HG03442 (cell line): ENCODE measurements at regions not wholly inside any gene's neighbourhood (a gene's known extent, or its start where the extent isn't known, plus 50 kb on each side); places are given as distances from the start of the nearest gene placed in this dataset.

Experiments
- ATAC-seq: cut with Tn5 transposase; IDR thresholded peaks from one replicate; pipeline ENCODE4 v1.9.1; 2021; ENCODE audit warnings: mild to moderate bottlenecking, moderate library complexity; ENCODE audit not compliant: unreplicated experiment

DNA sequence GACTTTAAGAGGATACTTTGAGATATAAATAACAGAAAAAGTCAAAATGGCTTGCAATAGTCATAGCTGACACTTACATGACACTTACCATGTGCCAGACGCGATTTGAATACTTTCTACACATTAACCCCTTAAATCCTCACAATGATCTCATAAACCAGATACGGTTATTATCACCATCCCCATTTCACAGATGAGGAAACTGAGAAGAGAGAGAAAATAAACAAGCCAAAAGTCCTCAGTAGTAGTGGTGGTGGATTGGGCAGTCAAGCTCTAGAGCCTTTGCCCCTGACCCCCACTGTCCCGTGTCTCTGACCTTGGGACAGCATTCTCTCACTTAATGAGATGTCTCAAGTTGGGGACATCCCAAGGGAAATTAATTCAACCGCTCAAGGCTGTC, 105.2 kb upstream of the TAF1B start:
- ATAC-seq = no peak

GRCh38 chr2:9738535-9739496, 104.5 kb upstream of the TAF1B start:
- no peak for ATAC-seq

DNA sequence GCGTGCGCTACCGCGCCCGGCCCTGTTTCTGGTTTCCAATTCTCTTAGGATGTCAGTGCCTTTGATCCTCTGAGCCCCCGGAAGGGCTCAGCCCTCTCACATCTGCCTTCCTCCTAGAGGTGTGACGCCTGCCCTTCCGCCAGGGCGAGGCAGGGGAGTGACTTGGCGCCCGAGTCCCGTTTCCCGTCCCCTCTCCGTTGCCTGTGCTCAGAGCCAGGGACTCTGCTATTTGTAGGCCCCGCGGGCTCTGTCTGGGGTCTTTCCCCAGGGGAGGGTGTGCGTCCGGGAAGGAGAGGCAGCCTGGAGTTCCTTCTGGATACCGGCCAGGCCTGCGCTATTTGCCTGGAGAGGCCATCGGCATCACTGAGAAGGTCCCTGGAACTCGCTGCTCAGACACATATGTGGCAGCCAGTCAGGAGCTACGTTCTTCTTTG, 103.7 kb upstream of the TAF1B start:
- no peak for ATAC-seq

DNA sequence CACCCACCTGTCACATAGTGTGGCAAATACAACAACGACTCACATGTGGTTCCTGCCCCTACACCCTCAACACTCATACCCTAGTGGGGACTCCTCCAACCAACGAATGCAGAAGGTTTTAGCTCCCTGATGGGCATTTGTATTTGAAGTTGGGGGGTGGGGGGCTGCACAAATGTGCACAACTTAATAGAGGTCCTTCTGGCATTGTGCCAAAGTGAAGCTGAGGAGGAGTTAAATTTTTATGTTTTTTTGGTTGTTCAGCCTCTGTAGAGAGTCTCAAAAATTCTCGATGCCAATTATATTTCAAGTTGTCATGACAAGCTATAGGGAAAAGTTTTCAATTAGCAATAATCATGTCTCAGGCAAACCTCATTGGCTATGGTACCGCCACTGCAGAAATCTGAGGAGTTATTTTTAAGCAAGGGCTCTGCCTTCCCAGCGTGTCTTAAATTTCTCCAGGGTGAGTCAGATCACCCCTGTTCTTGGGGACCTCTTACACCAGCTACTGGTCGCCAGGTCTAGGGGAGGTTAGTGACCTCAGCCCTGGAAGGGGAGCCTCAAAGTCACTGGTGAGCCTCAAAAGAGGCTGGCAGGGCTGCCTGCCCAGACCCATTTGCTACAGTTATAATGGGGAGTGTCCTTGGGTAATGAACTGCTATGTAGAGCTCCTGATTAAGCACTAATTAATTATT, 102.7 kb upstream of the TAF1B start:
- no peak for ATAC-seq

DNA sequence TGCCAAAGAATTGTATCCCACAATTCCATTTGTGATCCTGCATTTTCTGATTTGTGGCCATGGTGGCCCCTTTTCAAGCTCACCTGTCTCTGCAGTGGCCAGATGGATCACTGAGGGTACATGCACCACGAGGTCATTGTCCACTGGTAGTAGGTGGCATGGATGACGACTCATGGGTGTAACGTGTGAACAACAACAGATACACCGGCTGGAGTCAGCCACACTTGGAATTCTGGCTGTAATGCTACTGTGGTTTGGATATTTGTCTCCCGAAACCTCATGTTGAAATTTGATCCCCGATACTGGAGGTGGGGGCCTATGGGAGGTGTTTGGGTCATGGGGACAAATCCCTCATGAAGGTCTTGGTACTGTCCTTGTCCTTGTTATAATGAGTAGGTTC, 102.2 kb upstream of the TAF1B start:
- no peak for ATAC-seq

DNA sequence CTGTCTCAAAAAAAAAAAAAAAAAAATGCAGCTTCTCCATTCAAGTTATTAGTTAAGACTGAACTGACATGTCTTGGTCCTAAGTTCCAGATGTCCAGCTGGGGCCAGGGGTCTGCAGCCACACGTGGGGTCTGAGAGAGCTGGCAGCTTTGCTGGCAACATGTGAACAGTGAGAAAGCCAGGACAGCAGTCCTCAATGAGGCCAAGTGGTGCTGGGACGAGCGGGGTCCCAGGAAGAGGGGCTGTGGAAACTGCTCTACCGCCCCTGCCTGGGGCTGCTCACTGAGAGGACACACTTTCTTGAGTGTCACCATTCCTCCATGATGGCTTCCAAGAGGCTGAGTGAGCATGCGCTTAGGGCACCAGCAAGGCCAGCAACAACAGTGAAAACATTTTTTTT, 100.7 kb upstream of the TAF1B start:
- no peak for ATAC-seq

DNA sequence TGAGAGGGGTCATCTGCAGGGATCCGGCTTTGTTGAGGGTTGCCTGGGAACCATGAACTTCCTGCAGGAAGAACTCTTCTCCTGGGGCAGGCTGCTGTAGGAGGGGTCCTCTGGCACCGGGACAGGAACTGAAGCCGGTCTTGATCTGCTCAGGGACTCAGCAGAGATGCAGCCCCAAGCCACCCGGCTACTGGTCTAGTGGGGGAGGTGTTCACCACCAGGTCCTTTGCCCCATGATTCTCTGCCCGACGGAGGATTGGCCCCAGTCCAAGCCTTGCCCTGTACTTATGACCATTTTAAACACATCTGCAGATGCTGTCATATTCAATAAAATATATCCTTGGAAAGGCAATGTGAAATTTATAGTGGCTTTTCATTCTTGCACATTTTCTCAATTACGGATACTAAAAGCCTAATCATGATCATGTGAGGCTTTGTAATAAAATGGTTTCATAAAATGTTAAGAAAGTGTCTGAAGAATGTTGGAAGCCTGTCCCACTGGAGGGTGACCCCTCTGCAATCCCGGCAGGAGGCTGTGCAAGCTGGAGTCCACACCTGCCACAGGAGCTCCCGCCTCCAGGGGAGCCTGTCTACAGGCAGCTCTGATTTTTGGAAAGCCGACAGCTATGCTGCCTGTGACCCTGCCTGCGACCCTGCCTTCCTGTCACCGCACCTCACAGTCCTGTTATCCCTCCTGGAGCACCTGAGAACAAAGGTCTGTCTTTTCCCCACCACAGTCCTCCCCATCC, 98.8 kb upstream of the TAF1B start:
- no peak for ATAC-seq

GRCh38 chr2:9745153-9745899, 97.9 kb upstream of the TAF1B start:
- ATAC-seq = no peak

DNA sequence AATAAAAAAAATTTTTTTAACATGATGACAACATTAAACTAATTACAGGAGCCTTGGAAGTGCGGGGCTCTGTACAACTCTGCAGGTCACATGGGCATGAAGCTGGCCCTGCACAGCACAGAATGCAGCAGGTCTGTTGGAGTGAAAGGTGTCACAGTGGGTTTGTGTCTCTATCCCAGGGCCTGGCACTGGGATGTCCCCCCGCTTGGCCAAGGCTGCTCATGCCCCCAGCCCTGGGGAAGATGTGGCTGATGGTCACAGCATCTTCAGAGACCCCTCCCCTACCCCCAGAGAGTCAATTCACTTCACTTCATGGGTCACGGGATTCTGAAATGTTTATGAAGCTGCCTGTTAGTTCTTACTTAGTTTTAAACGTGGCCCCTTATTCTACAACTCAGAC, 95.9 kb upstream of the TAF1B start:
- no peak for ATAC-seq

- no peak for ATAC-seq
These were observed 94.7 kb upstream of the TAF1B start for GRCh38 chr2:9748577-9748976.

- no peak for ATAC-seq
These were observed 93.6 kb upstream of the TAF1B start for GRCh38 chr2:9749546-9750223.

DNA sequence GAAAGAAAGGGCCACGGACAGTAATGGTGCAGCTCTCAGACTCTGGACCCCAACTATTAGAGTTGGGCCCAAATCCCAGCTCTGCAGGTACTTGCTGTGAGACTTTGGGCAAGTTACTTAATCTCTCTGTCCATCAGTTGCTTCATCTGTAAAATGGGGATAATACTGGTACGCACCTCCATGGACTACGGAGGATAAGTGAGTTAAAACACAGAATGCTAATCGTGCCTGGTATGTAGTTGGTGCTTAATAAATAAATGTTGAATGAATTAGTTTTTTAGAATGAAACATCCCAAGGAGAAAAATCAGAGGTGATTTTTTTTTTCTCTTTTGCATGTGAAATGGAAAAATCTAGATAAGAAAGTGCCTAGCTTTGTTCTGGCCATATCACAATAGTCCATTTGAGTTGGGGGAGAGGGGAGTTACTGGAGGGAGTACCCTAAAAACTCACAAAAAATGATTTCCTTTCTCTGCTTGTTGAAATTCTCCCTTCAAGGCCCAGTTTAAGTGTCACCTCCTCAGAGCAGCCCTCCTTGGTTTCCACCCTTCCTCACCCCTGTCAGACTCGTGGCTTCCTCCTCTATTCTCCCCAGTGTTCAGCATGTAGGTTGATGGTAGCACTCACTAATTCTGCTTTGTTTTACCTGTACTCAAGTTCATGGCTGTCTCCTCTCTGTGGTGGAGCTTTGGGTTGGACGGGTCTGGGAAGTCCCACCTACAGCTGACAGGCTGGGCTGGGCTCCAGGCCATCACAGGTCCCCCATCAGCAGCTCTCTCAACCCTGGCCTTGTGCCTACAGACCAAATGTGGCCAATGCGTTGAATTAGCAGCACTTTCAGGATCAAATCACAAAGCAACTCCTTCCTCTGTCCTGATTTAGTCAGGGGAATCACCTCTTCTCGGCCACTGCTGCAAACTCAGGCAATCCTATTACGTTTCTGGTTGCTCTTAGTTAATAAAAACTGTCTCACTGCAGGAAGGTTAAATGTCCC, 92.8 kb upstream of the TAF1B start:
- no peak for ATAC-seq

- ATAC-seq = no peak
These were observed 91.4 kb upstream of the TAF1B start for GRCh38 chr2:9751831-9752230.

GRCh38 chr2:9752441-9753275, 90.6 kb upstream of the TAF1B start:
- peak; percentile 46 for ATAC-seq

GRCh38 chr2:9753276-9753600, 90.0 kb upstream of the TAF1B start:
- ATAC-seq = peak; percentile 70

DNA sequence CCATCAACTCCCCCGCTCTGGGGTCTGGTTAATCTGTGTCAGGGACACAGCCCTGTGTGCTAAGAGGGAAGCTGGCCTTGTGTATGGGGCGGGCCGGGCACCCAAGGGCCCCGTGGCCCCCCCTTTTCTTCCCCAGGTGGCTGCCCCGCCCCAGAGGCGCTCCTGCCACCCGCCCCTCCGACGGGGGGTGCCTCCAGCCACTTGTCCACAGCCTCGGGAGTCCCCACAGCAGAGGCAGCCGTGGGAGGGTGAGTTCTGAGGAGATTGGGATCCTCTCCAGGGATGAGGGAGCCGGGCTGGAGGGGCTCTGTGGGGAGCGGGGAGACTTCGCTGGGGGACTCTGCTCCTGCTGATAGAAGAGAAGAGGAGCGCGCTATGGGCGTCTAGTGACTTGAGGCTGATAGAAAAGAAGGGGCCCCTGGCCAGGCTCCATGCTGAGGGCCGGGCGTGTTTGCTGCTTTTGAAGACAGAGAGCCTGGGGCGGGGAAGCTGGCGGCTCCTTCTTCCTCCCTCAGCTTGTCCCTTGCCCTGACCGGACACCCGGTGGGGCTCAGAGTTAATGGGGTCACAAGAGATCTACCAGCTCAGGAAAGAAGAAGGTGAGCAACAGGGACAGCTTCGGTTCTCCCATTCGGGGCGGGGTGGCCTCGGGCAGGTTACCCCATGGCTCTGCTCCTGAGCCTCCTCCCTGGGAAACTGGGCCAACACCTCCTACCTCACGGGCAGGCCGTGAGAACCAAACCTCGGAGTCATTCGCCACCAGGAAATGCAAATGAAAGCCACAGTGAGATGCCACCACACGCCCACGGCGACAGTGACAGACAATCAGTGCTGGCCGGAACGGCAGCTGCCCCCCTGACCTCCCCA, 89.4 kb upstream of the TAF1B start:
- no peak for ATAC-seq

DNA sequence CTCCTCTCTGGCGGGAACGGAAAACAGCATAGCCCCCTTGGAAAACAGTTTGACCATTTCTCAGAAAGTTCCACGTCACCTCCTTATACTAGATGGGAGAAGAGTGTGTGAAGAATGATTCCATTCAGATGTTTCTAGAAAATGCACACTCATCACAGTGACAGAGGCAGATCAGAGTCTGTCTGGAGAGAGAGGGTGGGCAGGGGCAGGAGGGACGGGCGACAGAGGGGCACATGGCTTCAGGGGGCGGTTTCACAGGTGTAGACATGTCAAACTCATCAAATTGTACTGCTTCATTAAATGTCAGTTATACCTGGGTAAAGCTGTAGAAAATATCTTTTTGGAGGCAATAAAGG, 88.8 kb upstream of the TAF1B start:
- no peak for ATAC-seq
